H9 (cell line): ENCODE measurements at regions not wholly inside any gene's neighbourhood (a gene's known extent, or its start where the extent isn't known, plus 50 kb on each side); places are given as distances from the start of the nearest gene placed in this dataset.

Experiments used
- DNase-seq: peaks from one replicate; pipeline ENCODE4 v3.0.0-alpha.2; 2017
- H2AFZ ChIP-seq: one replicate; pipeline ENCODE4 v1.6.1; 2013; ENCODE audit warnings: mild to moderate bottlenecking, low read length, control low read depth, moderate library complexity
- H2AK5ac ChIP-seq: 2 replicates; pipeline ENCODE4 v1.6.1; 2013; ENCODE audit warnings: low read length, control low read depth, mixed read lengths; ENCODE audit not compliant: insufficient read length
- H2BK120ac ChIP-seq: one replicate; pipeline ENCODE4 v1.6.1; 2013; ENCODE audit warnings: low read depth, mild to moderate bottlenecking, low read length, control low read depth, inconsistent platforms; ENCODE audit not compliant: poor library complexity, severe bottlenecking
- H2BK12ac ChIP-seq: 2 replicates; pipeline ENCODE4 v1.6.1; 2013; ENCODE audit warnings: low read length, control low read depth, mixed read lengths, low read depth; ENCODE audit not compliant: insufficient read length
- H2BK15ac ChIP-seq: 2 replicates; pipeline ENCODE4 v1.6.1; 2013; ENCODE audit warnings: low read depth, low read length, control low read depth
- H2BK20ac ChIP-seq: one replicate; pipeline ENCODE4 v1.6.1; 2013; ENCODE audit warnings: low read depth, mild to moderate bottlenecking, low read length, control low read depth, inconsistent platforms; ENCODE audit not compliant: poor library complexity, severe bottlenecking
- H2BK5ac ChIP-seq: 2 replicates; pipeline ENCODE4 v1.6.1; 2013; ENCODE audit warnings: low read length, control low read depth, mixed read lengths; ENCODE audit not compliant: insufficient read length
- H3K14ac ChIP-seq: 2 replicates; pipeline ENCODE4 v1.6.1; 2013; ENCODE audit warnings: low read length, control low read depth; ENCODE audit not compliant: insufficient read depth
- H3K18ac ChIP-seq: 2 replicates; pipeline ENCODE4 v1.6.1; 2013; ENCODE audit warnings: low read depth, mild to moderate bottlenecking, mixed read lengths, low read length, control low read depth; ENCODE audit not compliant: insufficient read length
- H3K23ac ChIP-seq: 2 replicates; pipeline ENCODE4 v1.6.1; 2013; ENCODE audit warnings: low read length, control low read depth, mixed read lengths, low read depth; ENCODE audit not compliant: insufficient read length
- H3K23me2 ChIP-seq: 2 replicates; pipeline ENCODE4 v1.6.1; 2013; ENCODE audit warnings: low read depth, mild to moderate bottlenecking, mixed read lengths, low read length, control low read depth; ENCODE audit not compliant: insufficient read length, poor library complexity, severe bottlenecking
- H3K27ac ChIP-seq: 2 replicates; pipeline ENCODE4 v1.5.1; 2013; ENCODE audit warnings: low read length, control low read depth, mixed read lengths, low read depth; ENCODE audit not compliant: insufficient read length
- H3K27me3 ChIP-seq: 2 replicates; pipeline ENCODE4 v1.6.1; 2013; ENCODE audit warnings: low read length, control low read depth, inconsistent platforms; ENCODE audit not compliant: insufficient read depth
- H3K4ac ChIP-seq: 2 replicates; pipeline ENCODE4 v1.6.1; 2013; ENCODE audit warnings: low read depth, mild to moderate bottlenecking, control low read depth, inconsistent platforms, low read length, moderate library complexity
- H3K4me1 ChIP-seq: 2 replicates; pipeline ENCODE4 v1.6.1; 2013; ENCODE audit warnings: low read length, control low read depth, inconsistent platforms; ENCODE audit not compliant: insufficient read depth
- H3K4me2 ChIP-seq: 2 replicates; pipeline ENCODE4 v1.6.1; 2013; ENCODE audit warnings: low read length, control low read depth, mixed read lengths; ENCODE audit not compliant: insufficient read length, insufficient read depth
- H3K56ac ChIP-seq: 2 replicates; pipeline ENCODE4 v1.6.1; 2013; ENCODE audit warnings: low read depth, mild to moderate bottlenecking, mixed read lengths, low read length, control low read depth; ENCODE audit not compliant: insufficient read length
- H3K79me1 ChIP-seq: 2 replicates; pipeline ENCODE4 v1.6.1; 2013; ENCODE audit warnings: low read depth, mild to moderate bottlenecking, moderate library complexity, low read length, control low read depth, inconsistent platforms; ENCODE audit not compliant: insufficient read depth, poor library complexity, severe bottlenecking
- H3K79me2 ChIP-seq: 2 replicates; pipeline ENCODE4 v1.6.1; 2013; ENCODE audit warnings: low read length, control low read depth, inconsistent platforms; ENCODE audit not compliant: insufficient read depth
- H3K9ac ChIP-seq: 2 replicates; pipeline ENCODE4 v1.6.1; 2013; ENCODE audit warnings: low read length, control low read depth, mixed read lengths; ENCODE audit not compliant: insufficient read length; ENCODE audit errors: extremely low read depth
- H3K9me3 ChIP-seq: one replicate; pipeline ENCODE4 v1.6.1; 2013; ENCODE audit warnings: low read depth, low read length, inconsistent platforms; ENCODE audit not compliant: control insufficient read depth
- H3T11ph ChIP-seq: one replicate; pipeline ENCODE4 v1.6.1; 2013; ENCODE audit warnings: mild to moderate bottlenecking, low read length, control low read depth, inconsistent platforms
- H4K20me1 ChIP-seq: one replicate; pipeline ENCODE4 v1.6.1; 2013; ENCODE audit not compliant: control insufficient read depth, insufficient read length, insufficient read depth
- H4K5ac ChIP-seq: 2 replicates; pipeline ENCODE4 v1.6.1; 2013; ENCODE audit warnings: low read depth, mild to moderate bottlenecking, mixed read lengths, low read length, control low read depth; ENCODE audit not compliant: insufficient read length
- H4K8ac ChIP-seq: replicated peaks from 2 replicates; pipeline ENCODE4 v1.6.1; 2013; ENCODE audit warnings: low read length, control low read depth, mixed read lengths, low read depth; ENCODE audit not compliant: insufficient read length
- H4K91ac ChIP-seq: 2 replicates; pipeline ENCODE4 v1.6.1; 2013; ENCODE audit warnings: low read depth, mild to moderate bottlenecking, moderate library complexity, mixed read lengths, low read length, control low read depth; ENCODE audit not compliant: insufficient read length
- H3K27ac Mint-ChIP-seq, 3 experiments: 2 replicates in 2 of 3; 3 replicates in 1 of 3; pipeline ENCODE4 v1.8.0; 2020 to 2021; ENCODE audit warnings: mixed read lengths in 3 of 3, mild to moderate bottlenecking in 1 of 3, moderate library complexity in 1 of 3
- H3K27me3 Mint-ChIP-seq: 2 replicates; pipeline ENCODE4 v1.8.0; 2021; ENCODE audit warnings: low read depth, mild to moderate bottlenecking, moderate library complexity, mixed read lengths
- H3K36me3 Mint-ChIP-seq, 3 experiments: 2 replicates in 2 of 3; 3 replicates in 1 of 3; pipeline ENCODE4 v1.8.0; 2020 to 2021; ENCODE audit warnings: low read depth in 3 of 3, mixed read lengths in 3 of 3; ENCODE audit not compliant: insufficient read depth in 1 of 3
- H3K4me1 Mint-ChIP-seq, 2 experiments: 2 replicates each; pipeline ENCODE4 v1.8.0; 2020; ENCODE audit warnings: mixed read lengths in 2 of 2
- H3K4me3 Mint-ChIP-seq, 2 experiments: 2 replicates in 1 of 2; 3 replicates in 1 of 2; pipeline ENCODE4 v1.8.0; 2020 to 2021; ENCODE audit warnings: mild to moderate bottlenecking in 2 of 2, mixed read lengths in 2 of 2, moderate library complexity in 1 of 2
- H3K9me3 Mint-ChIP-seq, 2 experiments: 2 replicates in 1 of 2; 3 replicates in 1 of 2; pipeline ENCODE4 v1.8.0; 2020; ENCODE audit warnings: mild to moderate bottlenecking in 2 of 2, mixed read lengths in 2 of 2, moderate library complexity in 1 of 2
- WGBS: extraction: QIAGEN DNeasy Blood & Tissue Kit; methylation state at CpG from one replicate; pipeline ENCODE4 v1.1.7; 2013; ENCODE audit warnings: missing lambda C conversion rate, low lambda C conversion rate, mixed read lengths; ENCODE audit not compliant: insufficient read length; ENCODE audit errors: extremely low coverage; 5-methylcytosine and 5-hydroxymethylcytosine counted together
- TF ChIP-seq, protein P1 (sequence below): fragments of 200-600 bp; sonication (generic); conservative IDR thresholded peaks from 3 replicates; pipeline ENCODE4 v1.8.0; 2021; ENCODE audit warnings: antibody characterized with exemption, mild to moderate bottlenecking

DNA sequence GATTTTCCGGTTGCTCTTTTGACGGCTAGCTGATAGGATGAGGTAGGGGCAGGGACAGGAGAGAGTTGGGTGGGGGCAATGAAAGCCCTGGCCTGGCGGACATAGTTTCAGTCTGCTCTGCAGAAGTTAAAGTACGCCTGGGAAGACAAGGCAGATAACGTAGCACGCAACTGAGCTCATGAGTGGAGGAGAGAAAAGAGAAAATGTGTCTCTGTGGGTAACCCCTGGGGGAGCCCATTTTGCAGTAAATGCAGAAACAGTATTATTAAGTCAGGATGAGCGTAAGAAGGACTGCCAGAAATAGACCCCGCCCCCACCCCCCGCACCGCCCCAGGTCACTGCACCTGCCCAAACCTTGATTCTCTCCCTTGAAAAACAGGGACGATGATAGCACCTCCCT lies 51.7 kb upstream of the TARBP1 start:
- peaks cover 13 to 33% of the 10 kb centered on the region in 2 experiments for H3K4me1 Mint-ChIP-seq
- Histone ChIP-seq H2BK12ac (no peak overlapping the region), H3K4me1 (peaks cover 2% of the 10 kb centered on the region; the same call in 1 of the 2 replicates), H3K9ac (no peak overlapping the region), H3K56ac (no peak overlapping the region), H3K79me1 (no peaks in the 10 kb centered on the region), H2AK5ac (no peak overlapping the region), H2AFZ (no peak overlapping the region), H3K9me3 (no peaks in the 10 kb centered on the region), H2BK15ac (no peak overlapping the region), H3K4ac (no peak overlapping the region), H3T11ph (no peak overlapping the region), H4K5ac (no peak overlapping the region), H4K91ac (no peak overlapping the region), H3K14ac (no peak overlapping the region), H4K20me1 (no peaks in the 10 kb centered on the region), H3K27me3 (no peaks in the 10 kb centered on the region), H3K79me2 (no peaks in the 10 kb centered on the region), H3K27ac (no peak overlapping the region), H2BK5ac (no peak overlapping the region), H2BK20ac (no peak overlapping the region), H4K8ac (no peak overlapping the region), H2BK120ac (no peak overlapping the region), H3K23ac (no peak overlapping the region), H3K4me2 (no peak overlapping the region), H3K23me2 (no peaks in the 10 kb centered on the region), H3K18ac (no peak overlapping the region)
- H3K36me3 Mint-ChIP-seq, result no peaks in the 10 kb centered on the region
- H3K27me3 Mint-ChIP-seq, result no peaks in the 10 kb centered on the region; the same call in 1 of the 2 replicates
- no CpG with 5 or more reads among the region's 11 CpGs for WGBS
- TF ChIP-seq, protein P1, sequence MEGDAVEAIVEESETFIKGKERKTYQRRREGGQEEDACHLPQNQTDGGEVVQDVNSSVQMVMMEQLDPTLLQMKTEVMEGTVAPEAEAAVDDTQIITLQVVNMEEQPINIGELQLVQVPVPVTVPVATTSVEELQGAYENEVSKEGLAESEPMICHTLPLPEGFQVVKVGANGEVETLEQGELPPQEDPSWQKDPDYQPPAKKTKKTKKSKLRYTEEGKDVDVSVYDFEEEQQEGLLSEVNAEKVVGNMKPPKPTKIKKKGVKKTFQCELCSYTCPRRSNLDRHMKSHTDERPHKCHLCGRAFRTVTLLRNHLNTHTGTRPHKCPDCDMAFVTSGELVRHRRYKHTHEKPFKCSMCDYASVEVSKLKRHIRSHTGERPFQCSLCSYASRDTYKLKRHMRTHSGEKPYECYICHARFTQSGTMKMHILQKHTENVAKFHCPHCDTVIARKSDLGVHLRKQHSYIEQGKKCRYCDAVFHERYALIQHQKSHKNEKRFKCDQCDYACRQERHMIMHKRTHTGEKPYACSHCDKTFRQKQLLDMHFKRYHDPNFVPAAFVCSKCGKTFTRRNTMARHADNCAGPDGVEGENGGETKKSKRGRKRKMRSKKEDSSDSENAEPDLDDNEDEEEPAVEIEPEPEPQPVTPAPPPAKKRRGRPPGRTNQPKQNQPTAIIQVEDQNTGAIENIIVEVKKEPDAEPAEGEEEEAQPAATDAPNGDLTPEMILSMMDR, result no peak
- H3K9me3 Mint-ChIP-seq, result no peaks in the 10 kb centered on the region
- DNase-seq, result no peak
- H3K27ac Mint-ChIP-seq, result no peak overlapping the region; a peak in 1 of 7 replicates
- H3K4me3 Mint-ChIP-seq, result no peak overlapping the region; a peak in 1 of 5 replicates
